ENCODE measurements at regions not wholly inside any gene's neighbourhood (a gene's known extent, or its start where the extent isn't known, plus 50 kb on each side); places are given as distances from the start of the nearest gene placed in this dataset.
"Not testable (repeated sequence)": the region's sequence is repeated elsewhere in the genome, so short reads cannot be mapped to it uniquely, and the experiment has no call there.

GRCh38 chr4:115278830-115279229 is 165.4 kb upstream of the NDST4 start:
- DNase-seq: no peak

- no peak for DNase-seq
Measured at GRCh38 chr4:115275615-115276014, 162.2 kb upstream of the NDST4 start.

GRCh38 chr4:115274545-115274944 is 161.1 kb upstream of the NDST4 start:
- no peak for DNase-seq

GRCh38 chr4:115272594-115272993 is 159.2 kb upstream of the NDST4 start:
- DNase-seq: no peak

- no peak for DNase-seq
Measured at GRCh38 chr4:115272185-115272584, 158.8 kb upstream of the NDST4 start.

- no peak for DNase-seq
Measured at GRCh38 chr4:115260195-115260594, 146.8 kb upstream of the NDST4 start.

- DNase-seq: no peak
Measured at GRCh38 chr4:115259642-115260041, 146.2 kb upstream of the NDST4 start.

GRCh38 chr4:115249808-115250207 is 136.4 kb upstream of the NDST4 start:
- no peak for DNase-seq

- no peak for DNase-seq
Measured at GRCh38 chr4:115234405-115235093, 121.1 kb upstream of the NDST4 start.

GRCh38 chr4:115233600-115233999 is 120.2 kb upstream of the NDST4 start:
- DNase-seq: no peak

GRCh38 chr4:115229873-115230272 is 116.5 kb upstream of the NDST4 start:
- no peak for DNase-seq

GRCh38 chr4:115228851-115229250 is 115.4 kb upstream of the NDST4 start:
- DNase-seq: no peak

GRCh38 chr4:115222061-115222460 is 108.6 kb upstream of the NDST4 start:
- no peak for DNase-seq

- DNase-seq: no peak
Measured at GRCh38 chr4:115219862-115220261, 106.4 kb upstream of the NDST4 start.

GRCh38 chr4:115219315-115219860 is 106.0 kb upstream of the NDST4 start:
- DNase-seq: no peak

GRCh38 chr4:115215935-115216334 is 102.5 kb upstream of the NDST4 start:
- no peak for DNase-seq

GRCh38 chr4:115213716-115214115 is 100.3 kb upstream of the NDST4 start:
- no peak for DNase-seq

GRCh38 chr4:115201042-115201330 is 87.6 kb upstream of the NDST4 start:
- DNase-seq: no peak

GRCh38 chr4:115200201-115201041 is 87.0 kb upstream of the NDST4 start:
- DNase-seq: not testable (repeated sequence)

- DNase-seq: not testable (repeated sequence)
Measured at GRCh38 chr4:115194612-115195011, 81.2 kb upstream of the NDST4 start.

- no peak for DNase-seq
Measured at GRCh38 chr4:115190529-115190928, 77.1 kb upstream of the NDST4 start.

- DNase-seq: no peak
Measured at GRCh38 chr4:115187136-115187535, 73.7 kb upstream of the NDST4 start.

- not testable (repeated sequence) for DNase-seq
Measured at GRCh38 chr4:115179438-115180062, 66.1 kb upstream of the NDST4 start.

GRCh38 chr4:115178687-115179086 is 65.3 kb upstream of the NDST4 start:
- DNase-seq: not testable (repeated sequence)

Data from activated gamma-delta T cell treated with Interleukin-2 at 50 U/mL for 16 hours (primary cell).